A549 (cell line): ENCODE measurements at regions not wholly inside any gene's neighbourhood (a gene's known extent, or its start where the extent isn't known, plus 50 kb on each side); places are given as distances from the start of the nearest gene placed in this dataset.

ENCODE experiments used
- CEBPB ChIP-seq, 2 experiments: fragments of >200 bp in 1 of 2; sonication (Bioruptor Twin) in 1 of 2; formaldehyde crosslinking in 1 of 2; IDR thresholded peaks; 2 replicates each; pipeline ENCODE4 v1.6.1; 2012 to 2016
- CHD2 ChIP-seq: fragments of 150-350 bp; IDR thresholded peaks from 2 replicates; pipeline ENCODE4 v1.6.1; 2014; ENCODE audit warnings: low read length; ENCODE audit not compliant: partially characterized antibody
- EP300 ChIP-seq, 2 experiments: fragments of >200 bp; sonication (Bioruptor Twin); formaldehyde crosslinking; IDR thresholded peaks; 2 replicates in 1 of 2; 3 replicates in 1 of 2; pipeline ENCODE4 v1.6.1; 2016 to 2017
- ESRRA ChIP-seq: fragments of 150-350 bp; IDR thresholded peaks from 2 replicates; pipeline ENCODE4 v1.6.1; 2014; ENCODE audit warnings: mild to moderate bottlenecking, low read length, borderline replicate concordance
- HDAC2 ChIP-seq: fragments of 200-600 bp; sonication (generic); IDR thresholded peaks from 2 replicates; pipeline ENCODE4 v1.6.1; 2016
- JUN ChIP-seq, 2 experiments: fragments of >200 bp; sonication (Bioruptor Twin); formaldehyde crosslinking; IDR thresholded peaks; 2 replicates in 1 of 2; 3 replicates in 1 of 2; pipeline ENCODE4 v1.6.1; 2016 to 2017
- PHF8 ChIP-seq: fragments of 200-600 bp; sonication (generic); IDR thresholded peaks from 2 replicates; pipeline ENCODE4 v1.6.1; 2016; ENCODE audit warnings: low read depth, mild to moderate bottlenecking, antibody characterized with exemption, moderate library complexity, borderline replicate concordance
- RNF2 ChIP-seq: fragments of 200-600 bp; sonication (generic); IDR thresholded peaks from 2 replicates; pipeline ENCODE4 v1.6.1; 2016; ENCODE audit warnings: low read depth, mild to moderate bottlenecking, antibody characterized with exemption, moderate library complexity, borderline replicate concordance
- SMC3 ChIP-seq: fragments of >200 bp; sonication (Bioruptor Twin); formaldehyde crosslinking; IDR thresholded peaks from 3 replicates; pipeline ENCODE4 v1.6.1; 2018; ENCODE audit warnings: inconsistent platforms
- USF2 ChIP-seq: fragments of 450-650 bp; IDR thresholded peaks from 2 replicates; pipeline ENCODE4 v1.6.1; 2014; ENCODE audit warnings: antibody characterized with exemption
- ZSCAN20 ChIP-seq: fragments of 250-450 bp; sonication (Bioruptor Pico); IDR thresholded peaks from 2 replicates; pipeline ENCODE4 v1.8.0; 2022; ENCODE audit warnings: mild to moderate bottlenecking, moderate library complexity
- TF ChIP-seq, protein P1 (sequence below): fragments of >200 bp; sonication (Bioruptor Twin); formaldehyde crosslinking; IDR thresholded peaks from 3 replicates; pipeline ENCODE4 v1.5.1; 2016
- TF ChIP-seq, protein P2 (sequence below): IDR thresholded peaks from 2 replicates; pipeline ENCODE4 v1.6.1; 2012
- TF ChIP-seq, protein P3 (sequence below): fragments of 150-350 bp; IDR thresholded peaks from 2 replicates; pipeline ENCODE4 v1.6.1; 2014; ENCODE audit warnings: low read depth, mild to moderate bottlenecking, low read length

DNA sequence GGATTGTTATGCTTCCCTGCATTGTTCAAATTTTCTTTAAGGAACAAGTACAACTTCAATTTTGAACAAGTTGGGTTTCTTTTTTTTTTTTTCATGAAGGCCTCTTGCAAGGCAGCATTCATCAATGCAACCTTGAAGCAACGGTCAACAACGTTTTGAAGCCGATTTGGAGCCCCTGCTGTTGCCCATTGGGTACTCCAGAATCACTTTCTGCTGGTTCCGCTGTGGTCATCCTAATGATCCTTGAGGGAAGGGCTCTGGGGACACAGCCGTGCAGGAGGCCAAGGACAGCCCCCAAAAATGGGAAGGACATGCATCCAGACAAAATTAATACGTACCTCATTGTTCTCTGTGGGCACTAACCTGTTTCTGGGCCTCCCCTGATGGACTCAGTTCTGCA is 84.6 kb upstream of the MGMT start:
- no peak for TF ChIP-seq JUN (IDR thresholded peaks at IDR 0.05)
- TF ChIP-seq, protein P1, sequence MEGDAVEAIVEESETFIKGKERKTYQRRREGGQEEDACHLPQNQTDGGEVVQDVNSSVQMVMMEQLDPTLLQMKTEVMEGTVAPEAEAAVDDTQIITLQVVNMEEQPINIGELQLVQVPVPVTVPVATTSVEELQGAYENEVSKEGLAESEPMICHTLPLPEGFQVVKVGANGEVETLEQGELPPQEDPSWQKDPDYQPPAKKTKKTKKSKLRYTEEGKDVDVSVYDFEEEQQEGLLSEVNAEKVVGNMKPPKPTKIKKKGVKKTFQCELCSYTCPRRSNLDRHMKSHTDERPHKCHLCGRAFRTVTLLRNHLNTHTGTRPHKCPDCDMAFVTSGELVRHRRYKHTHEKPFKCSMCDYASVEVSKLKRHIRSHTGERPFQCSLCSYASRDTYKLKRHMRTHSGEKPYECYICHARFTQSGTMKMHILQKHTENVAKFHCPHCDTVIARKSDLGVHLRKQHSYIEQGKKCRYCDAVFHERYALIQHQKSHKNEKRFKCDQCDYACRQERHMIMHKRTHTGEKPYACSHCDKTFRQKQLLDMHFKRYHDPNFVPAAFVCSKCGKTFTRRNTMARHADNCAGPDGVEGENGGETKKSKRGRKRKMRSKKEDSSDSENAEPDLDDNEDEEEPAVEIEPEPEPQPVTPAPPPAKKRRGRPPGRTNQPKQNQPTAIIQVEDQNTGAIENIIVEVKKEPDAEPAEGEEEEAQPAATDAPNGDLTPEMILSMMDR = no peak
- no peak for TF ChIP-seq RNF2
- TF ChIP-seq, protein P2, sequence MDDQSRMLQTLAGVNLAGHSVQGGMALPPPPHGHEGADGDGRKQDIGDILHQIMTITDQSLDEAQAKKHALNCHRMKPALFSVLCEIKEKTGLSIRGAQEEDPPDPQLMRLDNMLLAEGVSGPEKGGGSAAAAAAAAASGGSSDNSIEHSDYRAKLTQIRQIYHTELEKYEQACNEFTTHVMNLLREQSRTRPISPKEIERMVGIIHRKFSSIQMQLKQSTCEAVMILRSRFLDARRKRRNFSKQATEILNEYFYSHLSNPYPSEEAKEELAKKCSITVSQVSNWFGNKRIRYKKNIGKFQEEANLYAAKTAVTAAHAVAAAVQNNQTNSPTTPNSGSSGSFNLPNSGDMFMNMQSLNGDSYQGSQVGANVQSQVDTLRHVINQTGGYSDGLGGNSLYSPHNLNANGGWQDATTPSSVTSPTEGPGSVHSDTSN = no peak
- TF ChIP-seq HDAC2 = no peak
- no peak for TF ChIP-seq CEBPB (IDR thresholded peaks at IDR 0.05)
- TF ChIP-seq ESRRA = no peak
- TF ChIP-seq EP300 (IDR thresholded peaks at IDR 0.05) = no peak
- no peak for TF ChIP-seq USF2
- no peak for TF ChIP-seq PHF8
- no peak for TF ChIP-seq SMC3
- no peak for TF ChIP-seq ZSCAN20 (CRISPR knock-in tag)
- TF ChIP-seq, protein P3, sequence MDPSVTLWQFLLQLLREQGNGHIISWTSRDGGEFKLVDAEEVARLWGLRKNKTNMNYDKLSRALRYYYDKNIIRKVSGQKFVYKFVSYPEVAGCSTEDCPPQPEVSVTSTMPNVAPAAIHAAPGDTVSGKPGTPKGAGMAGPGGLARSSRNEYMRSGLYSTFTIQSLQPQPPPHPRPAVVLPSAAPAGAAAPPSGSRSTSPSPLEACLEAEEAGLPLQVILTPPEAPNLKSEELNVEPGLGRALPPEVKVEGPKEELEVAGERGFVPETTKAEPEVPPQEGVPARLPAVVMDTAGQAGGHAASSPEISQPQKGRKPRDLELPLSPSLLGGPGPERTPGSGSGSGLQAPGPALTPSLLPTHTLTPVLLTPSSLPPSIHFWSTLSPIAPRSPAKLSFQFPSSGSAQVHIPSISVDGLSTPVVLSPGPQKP = no peak
- TF ChIP-seq CHD2 = no peak
